ENCODE measurements at regions not wholly inside any gene's neighbourhood (a gene's known extent, or its start where the extent isn't known, plus 50 kb on each side); places are given as distances from the start of the nearest gene placed in this dataset.

- H3K36me3 Mint-ChIP-seq (ENCODE audit: low read depth, unreplicated experiment) = no peaks in the 10 kb centered on the region
These were observed 97.7 kb upstream of the VSTM2B start for GRCh38 chr19:29428071-29428470.

DNA sequence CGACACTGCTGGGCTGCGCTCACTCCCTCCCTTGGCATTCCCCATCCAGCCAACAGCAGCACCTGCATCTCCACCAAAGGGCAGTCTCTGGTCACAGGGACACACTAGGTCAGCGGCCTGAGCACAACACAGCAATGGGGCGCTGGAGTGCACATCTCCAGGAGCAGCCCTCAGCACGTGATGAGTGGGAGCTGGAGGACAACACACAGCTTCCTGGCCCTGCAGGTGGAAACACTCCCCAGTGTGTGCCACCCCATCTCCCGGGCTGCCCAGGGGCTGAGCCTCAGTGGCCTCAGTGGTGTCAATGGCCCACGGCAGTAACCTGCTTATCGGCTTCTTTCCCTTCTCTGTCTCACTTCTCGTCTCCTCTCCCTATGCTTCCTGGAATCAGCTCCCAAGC lies 96.8 kb upstream of the VSTM2B start:
- H3K79me2 ChIP-seq (ENCODE audit: insufficient read depth, low read length) = no peaks in the 10 kb centered on the region
- H2AFZ ChIP-seq (ENCODE audit: low read depth, low read length) = no peak overlapping the region
- no peak overlapping the region for H3K4me2 ChIP-seq (ENCODE audit: low read length)
- H3K4me3 ChIP-seq (ENCODE audit: insufficient read depth, low read depth, low read length) = no peak overlapping the region
- no peaks in the 10 kb centered on the region for H3K36me3 ChIP-seq (ENCODE audit: insufficient read depth, low read length)
- H3K27me3 ChIP-seq (ENCODE audit: insufficient read depth, low read length) = no peaks in the 10 kb centered on the region
- H3K4me1 Mint-ChIP-seq (ENCODE audit: low read depth, unreplicated experiment) = no peaks in the 10 kb centered on the region
- H3K9me3 ChIP-seq (ENCODE audit: insufficient read depth, low read depth, low read length) = peaks cover 9% of the 10 kb centered on the region
- FAIRE-seq (no peak), DNase-seq (ENCODE audit: low read depth) (no peak)
- no peak overlapping the region for H3K27ac ChIP-seq (ENCODE audit: low read depth, low read length)
- H3K4me1 ChIP-seq (ENCODE audit: insufficient read depth, low read length) = no peaks in the 10 kb centered on the region
- peaks cover 24% of the 10 kb centered on the region for H3K9me3 Mint-ChIP-seq (ENCODE audit: unreplicated experiment)
- H3K4me3 Mint-ChIP-seq (ENCODE audit: unreplicated experiment) = no peak overlapping the region
- H3K27me3 Mint-ChIP-seq (ENCODE audit: low read depth, unreplicated experiment) = peaks cover 50% of the 10 kb centered on the region
- no peaks in the 10 kb centered on the region for H3K36me3 Mint-ChIP-seq (ENCODE audit: low read depth, unreplicated experiment)
- no peaks in the 10 kb centered on the region for H4K20me1 ChIP-seq (ENCODE audit: insufficient read depth, low read length)
- no peak overlapping the region for H3K9ac ChIP-seq (ENCODE audit: low read length)
- no peak for TF ChIP-seq EZH2 (IDR thresholded peaks at IDR 0.05; ENCODE audit: insufficient read depth, low read length)
- H3K27ac Mint-ChIP-seq (ENCODE audit: unreplicated experiment) = no peak overlapping the region

More at GRCh38 chr19:29428071-29428470, 97.7 kb upstream of the VSTM2B start:
- Histone ChIP-seq H3K27ac (ENCODE audit: low read depth, low read length) (no peak overlapping the region), H3K9ac (ENCODE audit: low read length) (no peak overlapping the region), H3K4me2 (ENCODE audit: low read length) (no peak overlapping the region), H3K4me3 (ENCODE audit: insufficient read depth, low read depth, low read length) (no peak overlapping the region), H3K27me3 (ENCODE audit: insufficient read depth, low read length) (no peaks in the 10 kb centered on the region), H3K36me3 (ENCODE audit: insufficient read depth, low read length) (no peaks in the 10 kb centered on the region), H2AFZ (ENCODE audit: low read depth, low read length) (no peak overlapping the region), H4K20me1 (ENCODE audit: insufficient read depth, low read length) (no peaks in the 10 kb centered on the region), H3K4me1 (ENCODE audit: insufficient read depth, low read length) (no peaks in the 10 kb centered on the region), H3K9me3 (ENCODE audit: insufficient read depth, low read depth, low read length) (peaks cover 4% of the 10 kb centered on the region), H3K79me2 (ENCODE audit: insufficient read depth, low read length) (no peaks in the 10 kb centered on the region)
- Mint-ChIP-seq H3K4me3 (ENCODE audit: unreplicated experiment) (no peak overlapping the region), H3K27me3 (ENCODE audit: low read depth, unreplicated experiment) (peaks cover 55% of the 10 kb centered on the region), H3K4me1 (ENCODE audit: low read depth, unreplicated experiment) (no peaks in the 10 kb centered on the region), H3K9me3 (ENCODE audit: unreplicated experiment) (peaks cover 27% of the 10 kb centered on the region), H3K27ac (ENCODE audit: unreplicated experiment) (no peak overlapping the region)
- DNase-seq (ENCODE audit: low read depth) (no peak), FAIRE-seq (no peak)
- TF ChIP-seq, protein P1, sequence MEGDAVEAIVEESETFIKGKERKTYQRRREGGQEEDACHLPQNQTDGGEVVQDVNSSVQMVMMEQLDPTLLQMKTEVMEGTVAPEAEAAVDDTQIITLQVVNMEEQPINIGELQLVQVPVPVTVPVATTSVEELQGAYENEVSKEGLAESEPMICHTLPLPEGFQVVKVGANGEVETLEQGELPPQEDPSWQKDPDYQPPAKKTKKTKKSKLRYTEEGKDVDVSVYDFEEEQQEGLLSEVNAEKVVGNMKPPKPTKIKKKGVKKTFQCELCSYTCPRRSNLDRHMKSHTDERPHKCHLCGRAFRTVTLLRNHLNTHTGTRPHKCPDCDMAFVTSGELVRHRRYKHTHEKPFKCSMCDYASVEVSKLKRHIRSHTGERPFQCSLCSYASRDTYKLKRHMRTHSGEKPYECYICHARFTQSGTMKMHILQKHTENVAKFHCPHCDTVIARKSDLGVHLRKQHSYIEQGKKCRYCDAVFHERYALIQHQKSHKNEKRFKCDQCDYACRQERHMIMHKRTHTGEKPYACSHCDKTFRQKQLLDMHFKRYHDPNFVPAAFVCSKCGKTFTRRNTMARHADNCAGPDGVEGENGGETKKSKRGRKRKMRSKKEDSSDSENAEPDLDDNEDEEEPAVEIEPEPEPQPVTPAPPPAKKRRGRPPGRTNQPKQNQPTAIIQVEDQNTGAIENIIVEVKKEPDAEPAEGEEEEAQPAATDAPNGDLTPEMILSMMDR (IDR thresholded peaks at IDR 0.05; ENCODE audit: insufficient read depth, low read depth, low read length) = no peak
- no peak for TF ChIP-seq EZH2 (IDR thresholded peaks at IDR 0.05; ENCODE audit: insufficient read depth, low read length)

DNA sequence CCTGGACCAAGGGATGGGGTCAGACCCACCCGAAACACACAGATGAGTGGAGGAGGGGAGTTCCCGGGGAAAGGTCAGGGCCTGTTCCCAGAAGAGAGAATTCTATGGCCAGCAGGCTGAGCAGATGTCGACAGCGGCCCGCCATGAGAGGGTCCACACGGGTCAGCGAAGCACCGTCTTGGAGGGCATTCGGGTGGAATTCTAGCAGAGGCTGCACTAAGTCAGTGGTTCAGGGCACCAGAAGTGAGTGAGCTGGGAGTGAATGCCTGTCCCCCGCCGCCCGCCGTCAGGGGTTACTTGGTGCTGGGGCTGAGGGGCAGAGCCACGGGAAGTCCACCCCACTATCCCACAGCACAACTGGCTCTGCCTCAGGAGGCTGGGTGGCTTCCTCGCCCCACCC lies 96.2 kb upstream of the VSTM2B start:
- Histone ChIP-seq H3K36me3 (ENCODE audit: insufficient read depth, low read length) (no peaks in the 10 kb centered on the region), H3K4me1 (ENCODE audit: insufficient read depth, low read length) (no peaks in the 10 kb centered on the region), H3K9ac (ENCODE audit: low read length) (no peak overlapping the region), H3K79me2 (ENCODE audit: insufficient read depth, low read length) (no peaks in the 10 kb centered on the region), H3K27me3 (ENCODE audit: insufficient read depth, low read length) (no peaks in the 10 kb centered on the region), H3K4me2 (ENCODE audit: low read length) (no peak overlapping the region), H2AFZ (ENCODE audit: low read depth, low read length) (no peak overlapping the region), H3K9me3 (ENCODE audit: insufficient read depth, low read depth, low read length) (peaks cover 9% of the 10 kb centered on the region), H3K4me3 (ENCODE audit: insufficient read depth, low read depth, low read length) (no peak overlapping the region), H4K20me1 (ENCODE audit: insufficient read depth, low read length) (no peaks in the 10 kb centered on the region), H3K27ac (ENCODE audit: low read depth, low read length) (no peak overlapping the region)
- no peaks in the 10 kb centered on the region for H3K36me3 Mint-ChIP-seq (ENCODE audit: low read depth, unreplicated experiment)
- DNase-seq (ENCODE audit: low read depth) (no peak), FAIRE-seq (no peak)
- no peaks in the 10 kb centered on the region for H3K4me1 Mint-ChIP-seq (ENCODE audit: low read depth, unreplicated experiment)
- no peak overlapping the region for H3K4me3 Mint-ChIP-seq (ENCODE audit: unreplicated experiment)
- H3K9me3 Mint-ChIP-seq (ENCODE audit: unreplicated experiment) = peaks cover 25% of the 10 kb centered on the region
- peaks cover 47% of the 10 kb centered on the region for H3K27me3 Mint-ChIP-seq (ENCODE audit: low read depth, unreplicated experiment)
- TF ChIP-seq, protein P1 (IDR thresholded peaks at IDR 0.05; ENCODE audit: insufficient read depth, low read depth, low read length) = no peak
- no peak for TF ChIP-seq EZH2 (IDR thresholded peaks at IDR 0.05; ENCODE audit: insufficient read depth, low read length)
- H3K27ac Mint-ChIP-seq (ENCODE audit: unreplicated experiment) = no peak overlapping the region

Measured in astrocyte (in vitro differentiated cells and primary cell).